Mesenchymal stem cell (in vitro differentiated cells and primary cell): ENCODE measurements at regions not wholly inside any gene's neighbourhood (a gene's known extent, or its start where the extent isn't known, plus 50 kb on each side); places are given as distances from the start of the nearest gene placed in this dataset.

ENCODE experiments used
- DNase-seq: peaks from one replicate; pipeline ENCODE4 v3.0.0-alpha.2; 2013
- H2AFZ ChIP-seq: one replicate; pipeline ENCODE4 v1.6.1; 2013; ENCODE audit warnings: low read depth, mild to moderate bottlenecking, control low read depth, inconsistent platforms, low read length, moderate library complexity
- H2AK5ac ChIP-seq: 2 replicates; pipeline ENCODE4 v1.6.1; 2013; ENCODE audit warnings: low read length, moderate library complexity, mild to moderate bottlenecking, inconsistent platforms; ENCODE audit not compliant: severe bottlenecking
- H2BK120ac ChIP-seq: one replicate; pipeline ENCODE4 v1.6.1; 2013; ENCODE audit warnings: low read depth, mild to moderate bottlenecking, inconsistent platforms, low read length, moderate library complexity
- H2BK12ac ChIP-seq, 2 experiments: one replicate each; pipeline ENCODE4 v1.6.1; 2013; ENCODE audit warnings: inconsistent platforms in 2 of 2, low read length in 2 of 2, mild to moderate bottlenecking in 2 of 2, moderate library complexity in 2 of 2, control low read depth in 1 of 2
- H2BK15ac ChIP-seq: one replicate; pipeline ENCODE4 v1.6.1; 2013; ENCODE audit warnings: mild to moderate bottlenecking, low read depth, inconsistent platforms; ENCODE audit not compliant: poor library complexity, severe bottlenecking
- H2BK5ac ChIP-seq: 2 replicates; pipeline ENCODE4 v1.6.1; 2013; ENCODE audit warnings: low read depth, mild to moderate bottlenecking, low read length, control low read depth, inconsistent platforms; ENCODE audit not compliant: poor library complexity, severe bottlenecking
- H3K14ac ChIP-seq, 2 experiments: one replicate each; pipeline ENCODE4 v1.6.1; 2013; ENCODE audit warnings: inconsistent platforms in 2 of 2, low read length in 2 of 2, control low read depth in 1 of 2, mild to moderate bottlenecking in 1 of 2, moderate library complexity in 1 of 2
- H3K18ac ChIP-seq, 2 experiments: one replicate each; pipeline ENCODE4 v1.6.1; 2013; ENCODE audit warnings: inconsistent platforms in 2 of 2, low read length in 2 of 2, control low read depth in 1 of 2, low read depth in 1 of 2, mild to moderate bottlenecking in 1 of 2
- H3K23ac ChIP-seq, 2 experiments: one replicate each; pipeline ENCODE4 v1.6.1; 2013; ENCODE audit warnings: inconsistent platforms in 2 of 2, low read length in 2 of 2, mild to moderate bottlenecking in 2 of 2, moderate library complexity in 2 of 2, control low read depth in 1 of 2
- H3K27ac ChIP-seq: 2 replicates; pipeline ENCODE4 v1.5.1; 2013; ENCODE audit warnings: mild to moderate bottlenecking, moderate library complexity, low read length, control low read depth, inconsistent platforms; ENCODE audit not compliant: poor library complexity, severe bottlenecking
- H3K27me3 ChIP-seq, 2 experiments: 2 replicates each; pipeline versions ENCODE4 v1.6.1 to v1.7.0; 2013; ENCODE audit warnings: low read length in 2 of 2, mild to moderate bottlenecking in 2 of 2, moderate library complexity in 2 of 2, control low read depth in 1 of 2, inconsistent platforms in 1 of 2; ENCODE audit not compliant: control insufficient read depth in 1 of 2, insufficient read depth in 1 of 2
- H3K36me3 ChIP-seq, 2 experiments: 2 replicates each; pipeline versions ENCODE4 v1.6.1 to v1.7.0; 2013; ENCODE audit warnings: low read length in 2 of 2, control low read depth in 1 of 2, inconsistent platforms in 1 of 2, low read depth in 1 of 2, mild to moderate bottlenecking in 1 of 2; ENCODE audit not compliant: insufficient read depth in 2 of 2, control insufficient read depth in 1 of 2
- H3K4ac ChIP-seq, 2 experiments: one replicate each; pipeline ENCODE4 v1.6.1; 2013; ENCODE audit warnings: inconsistent platforms in 2 of 2, low read length in 2 of 2, mild to moderate bottlenecking in 2 of 2, moderate library complexity in 2 of 2, control low read depth in 1 of 2, low read depth in 1 of 2
- H3K4me1 ChIP-seq: 2 replicates; pipeline ENCODE4 v1.6.1; 2013; ENCODE audit warnings: low read depth, low read length, control low read depth; ENCODE audit not compliant: control insufficient read depth, insufficient read depth
- H3K4me2 ChIP-seq: 2 replicates; pipeline ENCODE4 v1.6.1; 2013; ENCODE audit warnings: low read length, mild to moderate bottlenecking, inconsistent platforms; ENCODE audit not compliant: poor library complexity, severe bottlenecking
- H3K4me3 ChIP-seq, 2 experiments: 2 replicates each; pipeline versions ENCODE4 v1.5.1 to v1.7.0; 2013; ENCODE audit warnings: low read length in 2 of 2, mild to moderate bottlenecking in 2 of 2, control low read depth in 1 of 2, low read depth in 1 of 2; ENCODE audit not compliant: insufficient read depth in 1 of 2
- H3K79me1 ChIP-seq: replicated peaks from 2 replicates; pipeline ENCODE4 v1.6.1; 2013; ENCODE audit warnings: mild to moderate bottlenecking, control low read depth, low read length, inconsistent platforms; ENCODE audit not compliant: poor library complexity, severe bottlenecking
- H3K9ac ChIP-seq: 2 replicates; pipeline ENCODE4 v1.7.0; 2013; ENCODE audit warnings: mild to moderate bottlenecking, low read length, moderate library complexity
- H3K9me3 ChIP-seq: 2 replicates; pipeline ENCODE4 v1.7.0; 2013; ENCODE audit warnings: mild to moderate bottlenecking, low read length; ENCODE audit not compliant: control insufficient read depth
- H4K8ac ChIP-seq: one replicate; pipeline ENCODE4 v1.6.1; 2013; ENCODE audit warnings: inconsistent platforms, mild to moderate bottlenecking, low read length, moderate library complexity
- H4K91ac ChIP-seq: one replicate; pipeline ENCODE4 v1.6.1; 2013; ENCODE audit warnings: mild to moderate bottlenecking, low read length, inconsistent platforms
- WGBS: methylation state at CpG from one replicate; pipeline ENCODE4 v1.1.7; 2013; ENCODE audit warnings: mixed read lengths; 5-methylcytosine and 5-hydroxymethylcytosine counted together

GRCh38 chr19:13712767-13713201 is 51.5 kb upstream of the MRI1 start:
- no peak overlapping the region for H3K14ac ChIP-seq
- no peak overlapping the region for H4K91ac ChIP-seq
- 62% methylated on average over 4 of the region's 7 CpGs for WGBS
- no peaks in the 10 kb centered on the region for H3K4me1 ChIP-seq
- H4K8ac ChIP-seq = no peak overlapping the region
- no peak overlapping the region for H2BK12ac ChIP-seq
- no peak overlapping the region for H2BK120ac ChIP-seq
- H3K4me2 ChIP-seq = no peak overlapping the region
- H2AFZ ChIP-seq = no peak overlapping the region
- H2AK5ac ChIP-seq = no peak overlapping the region
- no peak overlapping the region for H2BK15ac ChIP-seq
- no peak overlapping the region for H3K4me3 ChIP-seq
- no peaks in the 10 kb centered on the region for H3K79me1 ChIP-seq
- no peaks in the 10 kb centered on the region for H3K27me3 ChIP-seq
- no peak overlapping the region for H3K27ac ChIP-seq
- peaks cover 14% of the 10 kb centered on the region for H3K9me3 ChIP-seq
- no peak overlapping the region for H3K18ac ChIP-seq
- no peak overlapping the region for H3K4ac ChIP-seq
- no peak overlapping the region for H2BK5ac ChIP-seq
- DNase-seq = no peak
- H3K9ac ChIP-seq = no peak overlapping the region
- no peaks in the 10 kb centered on the region for H3K36me3 ChIP-seq
- no peak overlapping the region for H3K23ac ChIP-seq

DNA sequence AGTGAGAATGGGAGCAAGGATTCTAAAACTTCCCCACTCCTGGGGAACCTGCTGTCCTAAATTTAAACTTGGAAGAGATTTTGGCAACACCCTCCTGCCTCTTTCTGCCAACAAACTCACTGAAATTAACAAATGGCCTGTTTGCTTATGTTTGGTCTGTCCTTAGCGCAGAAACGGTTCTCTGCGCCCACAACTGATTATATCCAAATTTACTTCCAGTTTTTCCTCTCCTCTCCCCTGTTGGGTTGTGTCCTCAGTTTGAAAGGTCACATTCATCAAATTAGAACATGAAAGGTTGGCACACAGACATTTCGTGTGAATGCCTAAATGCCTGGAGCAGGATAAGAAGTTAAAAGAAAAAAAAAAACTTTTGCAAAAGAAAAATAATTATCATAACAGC is 56.4 kb upstream of the MRI1 start:
- H2BK12ac ChIP-seq = no peak overlapping the region
- peaks cover 8% of the 10 kb centered on the region for H3K9me3 ChIP-seq
- no peaks in the 10 kb centered on the region for H3K27me3 ChIP-seq
- H2AFZ ChIP-seq = no peak overlapping the region
- H3K4me2 ChIP-seq = no peak overlapping the region
- H2BK5ac ChIP-seq = no peak overlapping the region
- no peaks in the 10 kb centered on the region for H3K4me1 ChIP-seq
- no peaks in the 10 kb centered on the region for H3K79me1 ChIP-seq
- H3K9ac ChIP-seq = peak overlapping the region; percentile 57
- WGBS = 76% methylated on average over 4 of the region's 4 CpGs
- H3K27ac ChIP-seq = no peak overlapping the region
- no peak overlapping the region for H3K23ac ChIP-seq
- no peak overlapping the region for H3K4ac ChIP-seq
- no peak overlapping the region for H3K14ac ChIP-seq
- no peak for DNase-seq
- no peaks in the 10 kb centered on the region for H3K36me3 ChIP-seq
- no peak overlapping the region for H2BK15ac ChIP-seq
- H2AK5ac ChIP-seq = no peak overlapping the region
- no peak overlapping the region for H4K91ac ChIP-seq
- no peak overlapping the region for H2BK120ac ChIP-seq
- H3K18ac ChIP-seq = no peak overlapping the region
- H4K8ac ChIP-seq = no peak overlapping the region
- no peak overlapping the region for H3K4me3 ChIP-seq

- Histone ChIP-seq H2AFZ (no peak overlapping the region), H3K4me2 (no peak overlapping the region), H3K27ac (no peak overlapping the region), H3K9ac (no peak overlapping the region), H3K4me1 (no peaks in the 10 kb centered on the region), H3K27me3 (no peaks in the 10 kb centered on the region), H3K36me3 (no peaks in the 10 kb centered on the region), H2BK5ac (no peak overlapping the region), H3K23ac (no peak overlapping the region), H4K91ac (no peak overlapping the region), H3K4ac (no peak overlapping the region), H2AK5ac (no peak overlapping the region), H3K18ac (no peak overlapping the region), H3K9me3 (peaks cover 13% of the 10 kb centered on the region), H2BK120ac (no peak overlapping the region), H3K4me3 (no peak overlapping the region), H2BK15ac (no peak overlapping the region), H4K8ac (no peak overlapping the region), H3K14ac (no peak overlapping the region), H3K79me1 (no peaks in the 10 kb centered on the region), H2BK12ac (no peak overlapping the region)
- 92% methylated on average over 3 of the region's 5 CpGs for WGBS
- DNase-seq = no peak
These were observed 58.3 kb upstream of the MRI1 start for GRCh38 chr19:13705928-13706447.

GRCh38 chr19:13705201-13705600 is 59.1 kb upstream of the MRI1 start:
- no peak overlapping the region for H3K4me2 ChIP-seq
- H3K4me1 ChIP-seq = peaks cover under 1% of the 10 kb centered on the region
- no peak overlapping the region for H3K14ac ChIP-seq
- no peak overlapping the region for H2AFZ ChIP-seq
- H4K91ac ChIP-seq = no peak overlapping the region
- H2BK5ac ChIP-seq = no peak overlapping the region
- H3K36me3 ChIP-seq = no peaks in the 10 kb centered on the region
- peaks cover 0 to 4% of the 10 kb centered on the region in 2 experiments for H3K27me3 ChIP-seq
- H3K9ac ChIP-seq = no peak overlapping the region
- H3K23ac ChIP-seq = no peak overlapping the region
- no peak overlapping the region for H3K18ac ChIP-seq
- no peak overlapping the region for H3K27ac ChIP-seq
- no peak overlapping the region for H2AK5ac ChIP-seq
- H2BK120ac ChIP-seq = no peak overlapping the region
- H3K9me3 ChIP-seq = peaks cover 13% of the 10 kb centered on the region
- no peaks in the 10 kb centered on the region for H3K79me1 ChIP-seq
- no CpG with 5 or more reads among the region's 2 CpGs for WGBS
- H3K4me3 ChIP-seq = no peak overlapping the region
- H2BK12ac ChIP-seq = no peak overlapping the region
- no peak overlapping the region for H2BK15ac ChIP-seq
- H4K8ac ChIP-seq = no peak overlapping the region
- no peak for DNase-seq
- H3K4ac ChIP-seq = no peak overlapping the region
